ENCODE measurements at regions not wholly inside any gene's neighbourhood (a gene's known extent, or its start where the extent isn't known, plus 50 kb on each side); places are given as distances from the start of the nearest gene placed in this dataset.
A peak's percentile ranks its signal among the peaks of the same experiment; 100 is the strongest.

- 1% methylated on average over 29 of the region's 71 CpGs; no CpG with 5 or more reads in 1 of the 2 donors for WGBS, 2 donors (ENCODE audit: low coverage in 1 of 2)
- intact Hi-C loops (cut with DNase I; ENCODE audit: low total_unique reads) (no loop called here), in situ Hi-C loops (cut with MboI; ENCODE audit: low pct_ligation_motif_present in 1 of 4, low pct_unique_long_range_greater_than_20kb in 1 of 4, low sequenced_read_pairs in 3 of 4) (no loop called here)
- Histone ChIP-seq H3K4me3 (peak overlapping the region; percentile 83 to 86 (median 84)), H3K27ac (peak overlapping the region; percentile 81 to 91 (median 88)), H3K27me3 (peaks cover 16% of the 10 kb centered on the region), H3K4me1 (peaks cover 0 to 13% (median 6%) of the 10 kb centered on the region in 4 donors), H3K36me3 (no peaks in the 10 kb centered on the region), H3K9me3 (no peaks in the 10 kb centered on the region)
- peak; percentile 64 for DNase-seq
- TF ChIP-seq, protein P1, sequence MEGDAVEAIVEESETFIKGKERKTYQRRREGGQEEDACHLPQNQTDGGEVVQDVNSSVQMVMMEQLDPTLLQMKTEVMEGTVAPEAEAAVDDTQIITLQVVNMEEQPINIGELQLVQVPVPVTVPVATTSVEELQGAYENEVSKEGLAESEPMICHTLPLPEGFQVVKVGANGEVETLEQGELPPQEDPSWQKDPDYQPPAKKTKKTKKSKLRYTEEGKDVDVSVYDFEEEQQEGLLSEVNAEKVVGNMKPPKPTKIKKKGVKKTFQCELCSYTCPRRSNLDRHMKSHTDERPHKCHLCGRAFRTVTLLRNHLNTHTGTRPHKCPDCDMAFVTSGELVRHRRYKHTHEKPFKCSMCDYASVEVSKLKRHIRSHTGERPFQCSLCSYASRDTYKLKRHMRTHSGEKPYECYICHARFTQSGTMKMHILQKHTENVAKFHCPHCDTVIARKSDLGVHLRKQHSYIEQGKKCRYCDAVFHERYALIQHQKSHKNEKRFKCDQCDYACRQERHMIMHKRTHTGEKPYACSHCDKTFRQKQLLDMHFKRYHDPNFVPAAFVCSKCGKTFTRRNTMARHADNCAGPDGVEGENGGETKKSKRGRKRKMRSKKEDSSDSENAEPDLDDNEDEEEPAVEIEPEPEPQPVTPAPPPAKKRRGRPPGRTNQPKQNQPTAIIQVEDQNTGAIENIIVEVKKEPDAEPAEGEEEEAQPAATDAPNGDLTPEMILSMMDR (IDR thresholded peaks at IDR 0.05) = no peak
- TF ChIP-seq POLR2A (IDR thresholded peaks at IDR 0.05) (no peak), POLR2AphosphoS5 (IDR thresholded peaks at IDR 0.05) (peak in 1 of 3 donors; percentile 40)
These were observed 66.5 kb upstream of the PRKACB start for GRCh38 chr1:84077476-84078107.

DNA sequence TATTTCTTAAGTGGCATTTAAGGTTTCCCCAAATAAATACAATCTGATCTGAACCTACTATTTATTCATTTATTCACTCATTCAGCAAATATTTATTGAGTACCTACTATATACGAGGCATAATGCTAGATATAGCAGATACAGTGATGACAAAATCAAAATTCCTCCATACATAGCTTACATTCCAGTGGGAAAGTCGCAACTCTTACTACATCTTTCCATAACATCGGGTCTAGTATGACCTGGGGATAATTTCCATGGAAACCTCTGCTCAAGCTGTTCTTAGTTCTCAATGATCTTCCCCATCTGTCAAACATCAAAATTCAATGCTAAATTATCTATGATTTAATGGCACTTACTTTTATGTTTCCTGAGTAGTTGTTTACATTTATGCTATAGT is 70.8 kb upstream of the PRKACB start:
- Histone ChIP-seq H3K27ac (no peak overlapping the region), H3K4me1 (peaks cover 0 to 6% (median 3%) of the 10 kb centered on the region in 4 donors), H3K27me3 (peaks cover 16% of the 10 kb centered on the region), H3K9me3 (peaks cover 0 to 9% of the 10 kb centered on the region in 2 donors), H3K4me3 (no peak overlapping the region), H3K36me3 (no peaks in the 10 kb centered on the region)
- no peak for DNase-seq
- intact Hi-C loops (cut with DNase I; ENCODE audit: low total_unique reads) (no loop called here), in situ Hi-C loops (cut with MboI; ENCODE audit: low pct_ligation_motif_present in 1 of 4, low pct_unique_long_range_greater_than_20kb in 1 of 4, low sequenced_read_pairs in 3 of 4) (no loop called here)
- 78 to 82% methylated on average over 3 of the region's 3 CpGs for WGBS, 2 donors (ENCODE audit: low coverage in 1 of 2)
- TF ChIP-seq POLR2A (IDR thresholded peaks at IDR 0.05) = no peak
- TF ChIP-seq POLR2AphosphoS5 (IDR thresholded peaks at IDR 0.05) = no peak
- TF ChIP-seq, protein P1 (IDR thresholded peaks at IDR 0.05) = no peak
- TF ChIP-seq EP300 (IDR thresholded peaks at IDR 0.05; ENCODE audit: low read depth) = no peak

- DNase-seq = no peak
- H3K4me3 ChIP-seq = no peak overlapping the region
- H3K4me1 ChIP-seq = no peaks in the 10 kb centered on the region
- H3K27ac ChIP-seq = no peak overlapping the region
- intact Hi-C loops (cut with DNase I; ENCODE audit: low total_unique reads) = no loop called here
- TF ChIP-seq POLR2A (IDR thresholded peaks at IDR 0.05) (no peak), EP300 (IDR thresholded peaks at IDR 0.05; ENCODE audit: low read depth) (no peak), POLR2AphosphoS5 (IDR thresholded peaks at IDR 0.05) (no peak)
- TF ChIP-seq, protein P1 (IDR thresholded peaks at IDR 0.05) = no peak
- in situ Hi-C loops (cut with MboI; ENCODE audit: low pct_ligation_motif_present in 1 of 4, low pct_unique_long_range_greater_than_20kb in 1 of 4, low sequenced_read_pairs in 3 of 4) = no loop called here
- 93 to 95% methylated on average over 2 of the region's 2 CpGs for WGBS, 2 donors (ENCODE audit: low coverage in 1 of 2)
- H3K27me3 ChIP-seq = peaks cover 8% of the 10 kb centered on the region
- H3K36me3 ChIP-seq = no peaks in the 10 kb centered on the region
- H3K9me3 ChIP-seq = peaks cover 0 to 9% of the 10 kb centered on the region in 2 donors
These were observed 70.4 kb upstream of the TTLL7 start for GRCh38 chr1:84069236-84069845.

GRCh38 chr1:84062496-84062895 is 63.6 kb upstream of the TTLL7 start:
- no peaks in the 10 kb centered on the region for H3K9me3 ChIP-seq
- TF ChIP-seq EP300 (IDR thresholded peaks at IDR 0.05; ENCODE audit: low read depth) (no peak), POLR2A (IDR thresholded peaks at IDR 0.05) (no peak), POLR2AphosphoS5 (IDR thresholded peaks at IDR 0.05) (no peak)
- TF ChIP-seq, protein P1 (IDR thresholded peaks at IDR 0.05) = no peak
- H3K27me3 ChIP-seq = peaks cover 8% of the 10 kb centered on the region
- in situ Hi-C loops (cut with MboI; ENCODE audit: low pct_ligation_motif_present in 1 of 4, low pct_unique_long_range_greater_than_20kb in 1 of 4, low sequenced_read_pairs in 3 of 4) = no loop called here
- no peaks in the 10 kb centered on the region for H3K36me3 ChIP-seq
- intact Hi-C loops (cut with DNase I; ENCODE audit: low total_unique reads) = no loop called here
- no peak overlapping the region for H3K27ac ChIP-seq
- 86 to 92% methylated on average over 1 of the region's 1 CpG for WGBS, 2 donors (ENCODE audit: low coverage in 1 of 2)
- H3K4me3 ChIP-seq = no peak overlapping the region
- H3K4me1 ChIP-seq = no peaks in the 10 kb centered on the region
- no peak for DNase-seq
